OCI-LY1 (cell line): ENCODE measurements at regions not wholly inside any gene's neighbourhood (a gene's known extent, or its start where the extent isn't known, plus 50 kb on each side); places are given as distances from the start of the nearest gene placed in this dataset.

Source experiments
- CTCF ChIP-seq: fragments of 200-600 bp; sonication (generic), shearing (Covaris generic); IDR thresholded peaks from 2 replicates; pipeline ENCODE4 v1.5.1; 2017; ENCODE audit warnings: mild to moderate bottlenecking, antibody characterized with exemption, low read length, moderate library complexity, mixed read lengths
- EZH2 ChIP-seq: fragments of 200-600 bp; sonication (generic), shearing (Covaris generic); IDR thresholded peaks from 2 replicates; pipeline ENCODE4 v1.8.0; 2017; ENCODE audit warnings: borderline replicate concordance, mixed run types, mild to moderate bottlenecking, antibody characterized with exemption, low read length, moderate library complexity, mixed read lengths

- no peak for TF ChIP-seq CTCF
- TF ChIP-seq EZH2, result no peak
Observed at GRCh38 chr12:111238075-111238734, 130.7 kb downstream of the PHETA1 start.
